ENCODE measurements at regions not wholly inside any gene's neighbourhood (a gene's known extent, or its start where the extent isn't known, plus 50 kb on each side); places are given as distances from the start of the nearest gene placed in this dataset.
"Not testable (repeated sequence)": the region's sequence is repeated elsewhere in the genome, so short reads cannot be mapped to it uniquely, and the experiment has no call there.

DNA sequence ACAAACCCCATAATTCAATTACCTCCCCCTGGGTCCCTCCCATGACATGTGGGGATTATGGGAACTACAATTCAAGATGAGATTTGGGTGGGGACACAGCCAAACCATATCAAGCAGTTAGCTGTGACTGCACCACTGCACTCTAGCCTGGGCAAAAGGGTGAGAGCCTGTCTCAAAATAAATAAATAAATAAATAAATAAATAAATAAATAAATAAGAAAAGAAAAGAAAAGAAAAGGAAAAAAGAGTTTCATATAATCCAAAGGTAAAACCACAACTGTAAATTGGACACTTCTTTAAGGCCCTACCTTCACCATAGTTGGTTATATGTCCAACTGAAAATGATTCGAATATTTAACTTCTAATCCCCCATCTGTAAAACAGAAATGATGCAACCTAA, 157.6 kb upstream of the FIGN start:
- TF ChIP-seq, protein P1, sequence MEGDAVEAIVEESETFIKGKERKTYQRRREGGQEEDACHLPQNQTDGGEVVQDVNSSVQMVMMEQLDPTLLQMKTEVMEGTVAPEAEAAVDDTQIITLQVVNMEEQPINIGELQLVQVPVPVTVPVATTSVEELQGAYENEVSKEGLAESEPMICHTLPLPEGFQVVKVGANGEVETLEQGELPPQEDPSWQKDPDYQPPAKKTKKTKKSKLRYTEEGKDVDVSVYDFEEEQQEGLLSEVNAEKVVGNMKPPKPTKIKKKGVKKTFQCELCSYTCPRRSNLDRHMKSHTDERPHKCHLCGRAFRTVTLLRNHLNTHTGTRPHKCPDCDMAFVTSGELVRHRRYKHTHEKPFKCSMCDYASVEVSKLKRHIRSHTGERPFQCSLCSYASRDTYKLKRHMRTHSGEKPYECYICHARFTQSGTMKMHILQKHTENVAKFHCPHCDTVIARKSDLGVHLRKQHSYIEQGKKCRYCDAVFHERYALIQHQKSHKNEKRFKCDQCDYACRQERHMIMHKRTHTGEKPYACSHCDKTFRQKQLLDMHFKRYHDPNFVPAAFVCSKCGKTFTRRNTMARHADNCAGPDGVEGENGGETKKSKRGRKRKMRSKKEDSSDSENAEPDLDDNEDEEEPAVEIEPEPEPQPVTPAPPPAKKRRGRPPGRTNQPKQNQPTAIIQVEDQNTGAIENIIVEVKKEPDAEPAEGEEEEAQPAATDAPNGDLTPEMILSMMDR (IDR thresholded peaks at IDR 0.05; ENCODE audit: low read depth, low read length): not testable (repeated sequence)
- not testable (repeated sequence) for TF ChIP-seq EZH2phosphoT487 (IDR thresholded peaks at IDR 0.05; ENCODE audit: low read depth)
